Right lobe of liver (tissue), 4 donors: ENCODE measurements at regions not wholly inside any gene's neighbourhood (a gene's known extent, or its start where the extent isn't known, plus 50 kb on each side); places are given as distances from the start of the nearest gene placed in this dataset.

Source experiments
- POLR2A ChIP-seq: fragments of 450-650 bp; IDR thresholded peaks from one replicate; pipeline ENCODE4 v1.6.1; 2017; ENCODE audit warnings: antibody characterized with exemption, mild to moderate bottlenecking
- TF ChIP-seq, protein P1 (sequence below), 4 donors: fragments of 200-600 bp in 3 of 4; fragments of 450-650 bp in 1 of 4; IDR thresholded peaks; one replicate each; pipeline versions ENCODE4 v1.5.1 to v1.8.0; 2016 to 2022; ENCODE audit warnings: antibody characterized with exemption in 4 of 4, mild to moderate bottlenecking in 2 of 4
- donor health status: DM: no; HTN: no; CAD: no.
- donor health status: DM: no; HTN: no; CAD: no.
- donor health status: DM: no; HTN: yes; CAD: no.

DNA sequence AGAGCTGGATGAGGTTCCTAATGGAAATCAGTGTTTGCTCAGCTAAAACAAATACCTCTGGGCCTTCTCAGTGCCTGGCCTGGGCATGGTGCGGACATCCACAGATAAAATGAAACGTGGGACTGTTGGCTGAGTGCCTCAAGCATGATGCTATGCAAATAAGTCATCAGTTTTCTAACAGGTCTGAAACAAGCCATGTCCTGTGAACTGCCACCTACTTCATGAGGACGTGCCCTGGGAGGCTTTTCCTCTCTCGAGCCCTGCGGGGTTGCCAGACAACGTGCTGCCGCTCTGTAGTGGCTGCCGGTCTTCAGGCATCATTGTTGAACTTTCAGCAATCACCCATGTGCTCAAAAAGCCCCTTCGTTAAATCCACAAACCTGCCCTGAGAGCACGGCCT, 240.4 kb upstream of the IRX2 start:
- TF ChIP-seq, protein P1, sequence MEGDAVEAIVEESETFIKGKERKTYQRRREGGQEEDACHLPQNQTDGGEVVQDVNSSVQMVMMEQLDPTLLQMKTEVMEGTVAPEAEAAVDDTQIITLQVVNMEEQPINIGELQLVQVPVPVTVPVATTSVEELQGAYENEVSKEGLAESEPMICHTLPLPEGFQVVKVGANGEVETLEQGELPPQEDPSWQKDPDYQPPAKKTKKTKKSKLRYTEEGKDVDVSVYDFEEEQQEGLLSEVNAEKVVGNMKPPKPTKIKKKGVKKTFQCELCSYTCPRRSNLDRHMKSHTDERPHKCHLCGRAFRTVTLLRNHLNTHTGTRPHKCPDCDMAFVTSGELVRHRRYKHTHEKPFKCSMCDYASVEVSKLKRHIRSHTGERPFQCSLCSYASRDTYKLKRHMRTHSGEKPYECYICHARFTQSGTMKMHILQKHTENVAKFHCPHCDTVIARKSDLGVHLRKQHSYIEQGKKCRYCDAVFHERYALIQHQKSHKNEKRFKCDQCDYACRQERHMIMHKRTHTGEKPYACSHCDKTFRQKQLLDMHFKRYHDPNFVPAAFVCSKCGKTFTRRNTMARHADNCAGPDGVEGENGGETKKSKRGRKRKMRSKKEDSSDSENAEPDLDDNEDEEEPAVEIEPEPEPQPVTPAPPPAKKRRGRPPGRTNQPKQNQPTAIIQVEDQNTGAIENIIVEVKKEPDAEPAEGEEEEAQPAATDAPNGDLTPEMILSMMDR (IDR thresholded peaks at IDR 0.05) = no peak
- no peak for TF ChIP-seq POLR2A
